H9 (cell line): ENCODE measurements at regions not wholly inside any gene's neighbourhood (a gene's known extent, or its start where the extent isn't known, plus 50 kb on each side); places are given as distances from the start of the nearest gene placed in this dataset.

Experiments used
- DNase-seq: peaks from one replicate; pipeline ENCODE4 v3.0.0-alpha.2; 2017
- H2AFZ ChIP-seq: one replicate; pipeline ENCODE4 v1.6.1; 2013; ENCODE audit warnings: mild to moderate bottlenecking, low read length, control low read depth, moderate library complexity
- H2AK5ac ChIP-seq: 2 replicates; pipeline ENCODE4 v1.6.1; 2013; ENCODE audit warnings: low read length, control low read depth, mixed read lengths; ENCODE audit not compliant: insufficient read length
- H2BK120ac ChIP-seq: one replicate; pipeline ENCODE4 v1.6.1; 2013; ENCODE audit warnings: low read depth, mild to moderate bottlenecking, low read length, control low read depth, inconsistent platforms; ENCODE audit not compliant: poor library complexity, severe bottlenecking
- H2BK12ac ChIP-seq: 2 replicates; pipeline ENCODE4 v1.6.1; 2013; ENCODE audit warnings: low read length, control low read depth, mixed read lengths, low read depth; ENCODE audit not compliant: insufficient read length
- H2BK15ac ChIP-seq: 2 replicates; pipeline ENCODE4 v1.6.1; 2013; ENCODE audit warnings: low read depth, low read length, control low read depth
- H2BK20ac ChIP-seq: one replicate; pipeline ENCODE4 v1.6.1; 2013; ENCODE audit warnings: low read depth, mild to moderate bottlenecking, low read length, control low read depth, inconsistent platforms; ENCODE audit not compliant: poor library complexity, severe bottlenecking
- H2BK5ac ChIP-seq: 2 replicates; pipeline ENCODE4 v1.6.1; 2013; ENCODE audit warnings: low read length, control low read depth, mixed read lengths; ENCODE audit not compliant: insufficient read length
- H3K14ac ChIP-seq: 2 replicates; pipeline ENCODE4 v1.6.1; 2013; ENCODE audit warnings: low read length, control low read depth; ENCODE audit not compliant: insufficient read depth
- H3K18ac ChIP-seq: 2 replicates; pipeline ENCODE4 v1.6.1; 2013; ENCODE audit warnings: low read depth, mild to moderate bottlenecking, mixed read lengths, low read length, control low read depth; ENCODE audit not compliant: insufficient read length
- H3K23ac ChIP-seq: 2 replicates; pipeline ENCODE4 v1.6.1; 2013; ENCODE audit warnings: low read length, control low read depth, mixed read lengths, low read depth; ENCODE audit not compliant: insufficient read length
- H3K23me2 ChIP-seq: 2 replicates; pipeline ENCODE4 v1.6.1; 2013; ENCODE audit warnings: low read depth, mild to moderate bottlenecking, mixed read lengths, low read length, control low read depth; ENCODE audit not compliant: insufficient read length, poor library complexity, severe bottlenecking
- H3K27ac ChIP-seq: 2 replicates; pipeline ENCODE4 v1.5.1; 2013; ENCODE audit warnings: low read length, control low read depth, mixed read lengths, low read depth; ENCODE audit not compliant: insufficient read length
- H3K27me3 ChIP-seq: 2 replicates; pipeline ENCODE4 v1.6.1; 2013; ENCODE audit warnings: low read length, control low read depth, inconsistent platforms; ENCODE audit not compliant: insufficient read depth
- H3K4ac ChIP-seq: 2 replicates; pipeline ENCODE4 v1.6.1; 2013; ENCODE audit warnings: low read depth, mild to moderate bottlenecking, control low read depth, inconsistent platforms, low read length, moderate library complexity
- H3K4me1 ChIP-seq: 2 replicates; pipeline ENCODE4 v1.6.1; 2013; ENCODE audit warnings: low read length, control low read depth, inconsistent platforms; ENCODE audit not compliant: insufficient read depth
- H3K4me2 ChIP-seq: 2 replicates; pipeline ENCODE4 v1.6.1; 2013; ENCODE audit warnings: low read length, control low read depth, mixed read lengths; ENCODE audit not compliant: insufficient read length, insufficient read depth
- H3K56ac ChIP-seq: 2 replicates; pipeline ENCODE4 v1.6.1; 2013; ENCODE audit warnings: low read depth, mild to moderate bottlenecking, mixed read lengths, low read length, control low read depth; ENCODE audit not compliant: insufficient read length
- H3K79me1 ChIP-seq: 2 replicates; pipeline ENCODE4 v1.6.1; 2013; ENCODE audit warnings: low read depth, mild to moderate bottlenecking, moderate library complexity, low read length, control low read depth, inconsistent platforms; ENCODE audit not compliant: insufficient read depth, poor library complexity, severe bottlenecking
- H3K79me2 ChIP-seq: 2 replicates; pipeline ENCODE4 v1.6.1; 2013; ENCODE audit warnings: low read length, control low read depth, inconsistent platforms; ENCODE audit not compliant: insufficient read depth
- H3K9ac ChIP-seq: 2 replicates; pipeline ENCODE4 v1.6.1; 2013; ENCODE audit warnings: low read length, control low read depth, mixed read lengths; ENCODE audit not compliant: insufficient read length; ENCODE audit errors: extremely low read depth
- H3K9me3 ChIP-seq: one replicate; pipeline ENCODE4 v1.6.1; 2013; ENCODE audit warnings: low read depth, low read length, inconsistent platforms; ENCODE audit not compliant: control insufficient read depth
- H3T11ph ChIP-seq: one replicate; pipeline ENCODE4 v1.6.1; 2013; ENCODE audit warnings: mild to moderate bottlenecking, low read length, control low read depth, inconsistent platforms
- H4K20me1 ChIP-seq: one replicate; pipeline ENCODE4 v1.6.1; 2013; ENCODE audit not compliant: control insufficient read depth, insufficient read length, insufficient read depth
- H4K5ac ChIP-seq: 2 replicates; pipeline ENCODE4 v1.6.1; 2013; ENCODE audit warnings: low read depth, mild to moderate bottlenecking, mixed read lengths, low read length, control low read depth; ENCODE audit not compliant: insufficient read length
- H4K8ac ChIP-seq: replicated peaks from 2 replicates; pipeline ENCODE4 v1.6.1; 2013; ENCODE audit warnings: low read length, control low read depth, mixed read lengths, low read depth; ENCODE audit not compliant: insufficient read length
- H4K91ac ChIP-seq: 2 replicates; pipeline ENCODE4 v1.6.1; 2013; ENCODE audit warnings: low read depth, mild to moderate bottlenecking, moderate library complexity, mixed read lengths, low read length, control low read depth; ENCODE audit not compliant: insufficient read length
- H3K27ac Mint-ChIP-seq, 3 experiments: 2 replicates in 2 of 3; 3 replicates in 1 of 3; pipeline ENCODE4 v1.8.0; 2020 to 2021; ENCODE audit warnings: mixed read lengths in 3 of 3, mild to moderate bottlenecking in 1 of 3, moderate library complexity in 1 of 3
- H3K27me3 Mint-ChIP-seq: 2 replicates; pipeline ENCODE4 v1.8.0; 2021; ENCODE audit warnings: low read depth, mild to moderate bottlenecking, moderate library complexity, mixed read lengths
- H3K36me3 Mint-ChIP-seq, 3 experiments: 2 replicates in 2 of 3; 3 replicates in 1 of 3; pipeline ENCODE4 v1.8.0; 2020 to 2021; ENCODE audit warnings: low read depth in 3 of 3, mixed read lengths in 3 of 3; ENCODE audit not compliant: insufficient read depth in 1 of 3
- H3K4me1 Mint-ChIP-seq, 2 experiments: 2 replicates each; pipeline ENCODE4 v1.8.0; 2020; ENCODE audit warnings: mixed read lengths in 2 of 2
- H3K4me3 Mint-ChIP-seq, 2 experiments: 2 replicates in 1 of 2; 3 replicates in 1 of 2; pipeline ENCODE4 v1.8.0; 2020 to 2021; ENCODE audit warnings: mild to moderate bottlenecking in 2 of 2, mixed read lengths in 2 of 2, moderate library complexity in 1 of 2
- H3K9me3 Mint-ChIP-seq, 2 experiments: 2 replicates in 1 of 2; 3 replicates in 1 of 2; pipeline ENCODE4 v1.8.0; 2020; ENCODE audit warnings: mild to moderate bottlenecking in 2 of 2, mixed read lengths in 2 of 2, moderate library complexity in 1 of 2
- WGBS: extraction: QIAGEN DNeasy Blood & Tissue Kit; methylation state at CpG from one replicate; pipeline ENCODE4 v1.1.7; 2013; ENCODE audit warnings: missing lambda C conversion rate, low lambda C conversion rate, mixed read lengths; ENCODE audit not compliant: insufficient read length; ENCODE audit errors: extremely low coverage; 5-methylcytosine and 5-hydroxymethylcytosine counted together
- TF ChIP-seq, protein P1 (sequence below): fragments of 200-600 bp; sonication (generic); conservative IDR thresholded peaks from 3 replicates; pipeline ENCODE4 v1.8.0; 2021; ENCODE audit warnings: antibody characterized with exemption, mild to moderate bottlenecking

DNA sequence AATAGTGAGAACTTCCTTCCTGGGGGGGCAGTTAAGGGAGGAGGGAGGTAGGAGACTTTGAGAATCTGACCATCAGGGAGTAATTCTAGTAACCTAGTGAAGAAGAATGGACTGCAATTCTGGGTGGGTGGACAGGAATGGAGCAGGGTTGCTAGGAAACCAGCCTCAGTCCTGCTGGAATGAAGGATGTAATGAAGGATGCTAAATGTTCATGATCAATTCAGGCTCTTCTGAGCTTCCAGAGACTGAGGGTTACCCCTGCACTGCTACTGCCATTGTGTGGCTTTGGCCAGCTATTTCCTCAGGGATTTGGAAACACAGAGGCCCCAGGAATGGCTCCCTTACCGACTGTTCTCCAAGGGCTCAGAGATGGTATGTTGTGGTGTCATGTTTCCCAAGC lies 116.4 kb downstream of the UTP18 start:
- Histone ChIP-seq H3K4me1 (peaks cover 7% of the 10 kb centered on the region; the same call in 1 of the 2 replicates), H3K23ac (no peak overlapping the region), H3T11ph (no peak overlapping the region), H3K27ac (no peak overlapping the region), H2BK15ac (no peak overlapping the region), H3K4me2 (no peak overlapping the region), H3K9me3 (no peaks in the 10 kb centered on the region), H2BK12ac (no peak overlapping the region), H2BK20ac (no peak overlapping the region), H2BK5ac (no peak overlapping the region), H4K8ac (no peak overlapping the region), H4K20me1 (no peaks in the 10 kb centered on the region), H3K79me1 (no peaks in the 10 kb centered on the region), H3K4ac (no peak overlapping the region), H2AFZ (no peak overlapping the region), H4K5ac (no peak overlapping the region), H3K23me2 (no peaks in the 10 kb centered on the region), H2BK120ac (no peak overlapping the region), H2AK5ac (no peak overlapping the region), H3K9ac (no peak overlapping the region), H3K56ac (no peak overlapping the region), H3K79me2 (no peaks in the 10 kb centered on the region), H3K18ac (no peak overlapping the region), H3K14ac (no peak overlapping the region), H4K91ac (no peak overlapping the region), H3K27me3 (no peaks in the 10 kb centered on the region)
- TF ChIP-seq, protein P1, sequence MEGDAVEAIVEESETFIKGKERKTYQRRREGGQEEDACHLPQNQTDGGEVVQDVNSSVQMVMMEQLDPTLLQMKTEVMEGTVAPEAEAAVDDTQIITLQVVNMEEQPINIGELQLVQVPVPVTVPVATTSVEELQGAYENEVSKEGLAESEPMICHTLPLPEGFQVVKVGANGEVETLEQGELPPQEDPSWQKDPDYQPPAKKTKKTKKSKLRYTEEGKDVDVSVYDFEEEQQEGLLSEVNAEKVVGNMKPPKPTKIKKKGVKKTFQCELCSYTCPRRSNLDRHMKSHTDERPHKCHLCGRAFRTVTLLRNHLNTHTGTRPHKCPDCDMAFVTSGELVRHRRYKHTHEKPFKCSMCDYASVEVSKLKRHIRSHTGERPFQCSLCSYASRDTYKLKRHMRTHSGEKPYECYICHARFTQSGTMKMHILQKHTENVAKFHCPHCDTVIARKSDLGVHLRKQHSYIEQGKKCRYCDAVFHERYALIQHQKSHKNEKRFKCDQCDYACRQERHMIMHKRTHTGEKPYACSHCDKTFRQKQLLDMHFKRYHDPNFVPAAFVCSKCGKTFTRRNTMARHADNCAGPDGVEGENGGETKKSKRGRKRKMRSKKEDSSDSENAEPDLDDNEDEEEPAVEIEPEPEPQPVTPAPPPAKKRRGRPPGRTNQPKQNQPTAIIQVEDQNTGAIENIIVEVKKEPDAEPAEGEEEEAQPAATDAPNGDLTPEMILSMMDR: no peak
- peaks cover 0 to 8% (median 0%) of the 10 kb centered on the region in 3 experiments; a peak in 2 of 7 replicates for H3K36me3 Mint-ChIP-seq
- no peak overlapping the region for H3K27ac Mint-ChIP-seq
- DNase-seq: no peak
- peaks cover 4% of the 10 kb centered on the region in 2 experiments; a peak in 4 of 5 replicates for H3K9me3 Mint-ChIP-seq
- H3K4me1 Mint-ChIP-seq: peaks cover 32 to 33% of the 10 kb centered on the region in 2 experiments
- peaks cover 2% of the 10 kb centered on the region for H3K27me3 Mint-ChIP-seq
- no CpG with 5 or more reads among the region's 1 CpG for WGBS
- no peak overlapping the region for H3K4me3 Mint-ChIP-seq
